Vagina (tissue), 2 donors: ENCODE measurements at regions not wholly inside any gene's neighbourhood (a gene's known extent, or its start where the extent isn't known, plus 50 kb on each side); places are given as distances from the start of the nearest gene placed in this dataset.

Experiments used
- POLR2A ChIP-seq, 2 donors: fragments of 450-650 bp; IDR thresholded peaks; one replicate each; pipeline ENCODE4 v1.6.1; 2017; ENCODE audit warnings: antibody characterized with exemption in 2 of 2, mild to moderate bottlenecking in 2 of 2, moderate library complexity in 2 of 2
- TF ChIP-seq, protein P1 (sequence below), 3 experiments: fragments of 450-650 bp in 2 of 3; fragments of 200-600 bp in 1 of 3; sonication (generic) in 1 of 3; IDR thresholded peaks; one replicate each; pipeline ENCODE4 v1.5.1; 2017 to 2019; ENCODE audit warnings: antibody characterized with exemption in 3 of 3, mild to moderate bottlenecking in 2 of 3, moderate library complexity in 2 of 3

DNA sequence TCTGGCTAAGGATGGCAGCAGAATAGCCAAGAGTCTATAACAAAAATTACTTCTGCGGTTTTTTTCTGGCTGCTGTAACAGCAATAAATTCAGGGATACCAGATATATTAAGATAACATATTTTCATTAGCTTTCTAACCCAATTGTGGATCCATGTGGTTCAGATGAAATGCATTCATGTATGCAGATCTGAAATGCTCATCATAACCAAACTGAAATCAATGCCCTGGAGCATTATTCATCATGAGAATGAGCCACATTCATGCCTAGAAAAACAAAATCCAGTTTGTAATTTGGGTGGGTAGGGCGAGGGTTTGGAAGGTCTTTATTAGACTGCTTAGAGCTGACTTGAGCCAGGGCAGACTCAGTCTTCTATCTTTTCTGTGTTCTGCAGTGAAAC, 69.8 kb upstream of the SEMA3A start:
- TF ChIP-seq, protein P1, sequence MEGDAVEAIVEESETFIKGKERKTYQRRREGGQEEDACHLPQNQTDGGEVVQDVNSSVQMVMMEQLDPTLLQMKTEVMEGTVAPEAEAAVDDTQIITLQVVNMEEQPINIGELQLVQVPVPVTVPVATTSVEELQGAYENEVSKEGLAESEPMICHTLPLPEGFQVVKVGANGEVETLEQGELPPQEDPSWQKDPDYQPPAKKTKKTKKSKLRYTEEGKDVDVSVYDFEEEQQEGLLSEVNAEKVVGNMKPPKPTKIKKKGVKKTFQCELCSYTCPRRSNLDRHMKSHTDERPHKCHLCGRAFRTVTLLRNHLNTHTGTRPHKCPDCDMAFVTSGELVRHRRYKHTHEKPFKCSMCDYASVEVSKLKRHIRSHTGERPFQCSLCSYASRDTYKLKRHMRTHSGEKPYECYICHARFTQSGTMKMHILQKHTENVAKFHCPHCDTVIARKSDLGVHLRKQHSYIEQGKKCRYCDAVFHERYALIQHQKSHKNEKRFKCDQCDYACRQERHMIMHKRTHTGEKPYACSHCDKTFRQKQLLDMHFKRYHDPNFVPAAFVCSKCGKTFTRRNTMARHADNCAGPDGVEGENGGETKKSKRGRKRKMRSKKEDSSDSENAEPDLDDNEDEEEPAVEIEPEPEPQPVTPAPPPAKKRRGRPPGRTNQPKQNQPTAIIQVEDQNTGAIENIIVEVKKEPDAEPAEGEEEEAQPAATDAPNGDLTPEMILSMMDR (IDR thresholded peaks at IDR 0.05) = no peak
- TF ChIP-seq POLR2A (IDR thresholded peaks at IDR 0.05) = no peak
